Neuronal stem cell (in vitro differentiated cells): ENCODE measurements at regions not wholly inside any gene's neighbourhood (a gene's known extent, or its start where the extent isn't known, plus 50 kb on each side); places are given as distances from the start of the nearest gene placed in this dataset.

ENCODE experiments used
- DNase-seq: peaks from one replicate; pipeline ENCODE4 v3.0.0-alpha.2; 2013; ENCODE audit warnings: low spot score
- H2AFZ ChIP-seq: one replicate; pipeline ENCODE4 v1.6.1; 2013; ENCODE audit warnings: mild to moderate bottlenecking, low read length, inconsistent platforms
- H2AK5ac ChIP-seq: 2 replicates; pipeline ENCODE4 v1.6.1; 2013; ENCODE audit warnings: low read depth, mild to moderate bottlenecking, inconsistent platforms, low read length, moderate library complexity, mixed read lengths
- H2BK120ac ChIP-seq: 2 replicates; pipeline ENCODE4 v1.6.1; 2013; ENCODE audit warnings: low read depth, mild to moderate bottlenecking, inconsistent platforms, low read length, moderate library complexity, mixed read lengths
- H2BK12ac ChIP-seq: one replicate; pipeline ENCODE4 v1.6.1; 2013; ENCODE audit warnings: low read length, inconsistent platforms
- H2BK15ac ChIP-seq: 2 replicates; pipeline ENCODE4 v1.6.1; 2013; ENCODE audit warnings: mild to moderate bottlenecking, low read length, inconsistent platforms, mixed read lengths
- H2BK5ac ChIP-seq: one replicate; pipeline ENCODE4 v1.6.1; 2013; ENCODE audit warnings: inconsistent platforms, mild to moderate bottlenecking, low read length, moderate library complexity
- H3K14ac ChIP-seq: one replicate; pipeline ENCODE4 v1.6.1; 2013; ENCODE audit warnings: low read length, inconsistent platforms
- H3K18ac ChIP-seq: 2 replicates; pipeline ENCODE4 v1.6.1; 2013; ENCODE audit warnings: low read length, inconsistent platforms
- H3K23ac ChIP-seq: 2 replicates; pipeline ENCODE4 v1.6.1; 2013; ENCODE audit warnings: low read depth, mild to moderate bottlenecking, mixed read lengths, low read length, inconsistent platforms; ENCODE audit not compliant: poor library complexity
- H3K27ac ChIP-seq: replicated peaks from 3 replicates; pipeline ENCODE4 v1.5.1; 2013; ENCODE audit warnings: low read length, inconsistent platforms
- H3K27me3 ChIP-seq, 3 experiments: 2 replicates each; pipeline ENCODE4 v1.6.1; 2013; ENCODE audit warnings: low read length in 3 of 3, mild to moderate bottlenecking in 2 of 3, inconsistent platforms in 1 of 3, low read depth in 1 of 3, mixed read lengths in 1 of 3, moderate library complexity in 1 of 3; ENCODE audit not compliant: control insufficient read depth in 3 of 3, insufficient read depth in 3 of 3
- H3K36me3 ChIP-seq, 2 donors: replicated peaks in 1 of 2; 2 replicates each; pipeline ENCODE4 v1.6.1; 2013; ENCODE audit warnings: low read length in 2 of 2; ENCODE audit not compliant: control insufficient read depth in 2 of 2, insufficient read depth in 2 of 2
- H3K4ac ChIP-seq: 2 replicates; pipeline ENCODE4 v1.6.1; 2013; ENCODE audit warnings: inconsistent platforms, mild to moderate bottlenecking, low read length, moderate library complexity
- H3K4me1 ChIP-seq, 2 donors: 1 replicate in 1 of 2; 2 replicates in 1 of 2; pipeline ENCODE4 v1.6.1; 2013; ENCODE audit warnings: low read length in 2 of 2, low read depth in 1 of 2; ENCODE audit not compliant: control insufficient read depth in 2 of 2, insufficient read depth in 1 of 2
- H3K4me2 ChIP-seq: one replicate; pipeline ENCODE4 v1.6.1; 2013; ENCODE audit warnings: mild to moderate bottlenecking, low read length, inconsistent platforms; ENCODE audit not compliant: insufficient read depth, poor library complexity, severe bottlenecking
- H3K4me3 ChIP-seq, 2 donors: 2 replicates each; pipeline ENCODE4 v1.5.1; 2013; ENCODE audit warnings: low read length in 2 of 2, mild to moderate bottlenecking in 2 of 2, inconsistent platforms in 1 of 2, moderate library complexity in 1 of 2
- H3K79me1 ChIP-seq: one replicate; pipeline ENCODE4 v1.6.1; 2013; ENCODE audit warnings: low read depth, mild to moderate bottlenecking, inconsistent platforms, low read length, moderate library complexity
- H3K9ac ChIP-seq: one replicate; pipeline ENCODE4 v1.6.1; 2013; ENCODE audit warnings: mild to moderate bottlenecking, low read depth, low read length, inconsistent platforms; ENCODE audit not compliant: poor library complexity
- H3K9me3 ChIP-seq, 2 donors: replicated peaks in 1 of 2; 2 replicates each; pipeline versions ENCODE3 to v1.6.1; 2013; ENCODE audit warnings: low read length in 2 of 2, mild to moderate bottlenecking in 2 of 2, inconsistent platforms in 1 of 2, low read depth in 1 of 2, mixed read lengths in 1 of 2, moderate library complexity in 1 of 2; ENCODE audit not compliant: control insufficient read depth in 2 of 2, insufficient read depth in 1 of 2
- H4K8ac ChIP-seq: one replicate; pipeline ENCODE4 v1.6.1; 2013; ENCODE audit warnings: low read depth, mild to moderate bottlenecking, inconsistent platforms, low read length, moderate library complexity
- H4K91ac ChIP-seq: one replicate; pipeline ENCODE4 v1.6.1; 2013; ENCODE audit warnings: low read length, low read depth, mild to moderate bottlenecking, inconsistent platforms; ENCODE audit not compliant: poor library complexity
- WGBS, 2 donors: extraction: QIAGEN DNeasy Blood & Tissue Kit; methylation state at CpG; one replicate each; pipeline ENCODE4 v1.1.7; 2013; ENCODE audit warnings: missing lambda C conversion rate in 2 of 2, mixed read lengths in 1 of 2; ENCODE audit not compliant: insufficient read length in 2 of 2, insufficient replicate concordance in 1 of 2; ENCODE audit errors: extremely low coverage in 2 of 2; 5-methylcytosine and 5-hydroxymethylcytosine counted together

- H3K9ac ChIP-seq: no peak overlapping the region
- H3K23ac ChIP-seq: no peak overlapping the region
- DNase-seq: no peak
- no peak overlapping the region for H2BK120ac ChIP-seq
- H2BK15ac ChIP-seq: no peak overlapping the region
- no peak overlapping the region for H3K4me3 ChIP-seq
- H3K79me1 ChIP-seq: no peaks in the 10 kb centered on the region
- no peak overlapping the region for H2AFZ ChIP-seq
- no peak overlapping the region for H3K14ac ChIP-seq
- no peaks in the 10 kb centered on the region for H3K9me3 ChIP-seq
- H3K27me3 ChIP-seq: peaks cover 0 to 10% (median 6%) of the 10 kb centered on the region in 3 experiments
- no peak overlapping the region for H3K4me2 ChIP-seq
- H4K91ac ChIP-seq: no peak overlapping the region
- H3K18ac ChIP-seq: peak overlapping the region; percentile 70
- H3K27ac ChIP-seq: no peak overlapping the region
- H4K8ac ChIP-seq: no peak overlapping the region
- H2BK5ac ChIP-seq: peak overlapping the region; percentile 16
- H3K4me1 ChIP-seq: peaks cover 8% of the 10 kb centered on the region in 2 donors
- H3K4ac ChIP-seq: no peak overlapping the region
- H2BK12ac ChIP-seq: no peak overlapping the region
- peak overlapping the region; percentile 20 for H2AK5ac ChIP-seq
- WGBS, 2 donors: no CpG with 5 or more reads among the region's 6 CpGs
- H3K36me3 ChIP-seq: no peaks in the 10 kb centered on the region
Measured at GRCh38 chr9:129386812-129387177, 208.7 kb upstream of the IER5L start.

GRCh38 chr9:129385211-129385934 lies 207.3 kb upstream of the IER5L start:
- H3K23ac ChIP-seq: no peak overlapping the region
- WGBS, 2 donors: no CpG with 5 or more reads among the region's 11 CpGs

GRCh38 chr9:129384491-129385210 lies 206.6 kb upstream of the IER5L start:
- H4K91ac ChIP-seq: no peak overlapping the region
- H2BK15ac ChIP-seq: no peak overlapping the region
- H2BK5ac ChIP-seq: no peak overlapping the region
- no peak overlapping the region for H3K9ac ChIP-seq
- H3K9me3 ChIP-seq: no peaks in the 10 kb centered on the region
- no peak overlapping the region for H2BK12ac ChIP-seq
- no peak for DNase-seq
- H3K79me1 ChIP-seq: no peaks in the 10 kb centered on the region
- H3K4me2 ChIP-seq: no peak overlapping the region
- no CpG with 5 or more reads among the region's 11 CpGs for WGBS, 2 donors
- H2AK5ac ChIP-seq: peak overlapping the region; percentile 12
- H3K4me1 ChIP-seq: peaks cover 0 to 11% of the 10 kb centered on the region in 2 donors
- H3K36me3 ChIP-seq: no peaks in the 10 kb centered on the region
- H4K8ac ChIP-seq: peak overlapping the region; percentile 53
- H2AFZ ChIP-seq: no peak overlapping the region
- no peak overlapping the region for H2BK120ac ChIP-seq
- no peak overlapping the region for H3K4me3 ChIP-seq
- H3K4ac ChIP-seq: no peak overlapping the region
- peak overlapping the region; percentile 21 for H3K18ac ChIP-seq
- H3K27ac ChIP-seq: no peak overlapping the region
- no peak overlapping the region for H3K23ac ChIP-seq
- H3K27me3 ChIP-seq: peaks cover 0 to 10% (median 7%) of the 10 kb centered on the region in 3 experiments
- H3K14ac ChIP-seq: no peak overlapping the region

More at GRCh38 chr9:129385211-129385934, 207.3 kb upstream of the IER5L start:
- H3K4me2 ChIP-seq: no peak overlapping the region
- no peak overlapping the region for H2AFZ ChIP-seq
- no peak overlapping the region for H3K14ac ChIP-seq
- H3K79me1 ChIP-seq: no peaks in the 10 kb centered on the region
- H3K4me3 ChIP-seq: no peak overlapping the region
- no peak for DNase-seq
- no peak overlapping the region for H2BK120ac ChIP-seq
- H2BK15ac ChIP-seq: no peak overlapping the region
- no peak overlapping the region for H4K91ac ChIP-seq
- H3K36me3 ChIP-seq: no peaks in the 10 kb centered on the region
- no peak overlapping the region for H2BK12ac ChIP-seq
- no peak overlapping the region for H3K9ac ChIP-seq
- peaks cover 0 to 10% (median 6%) of the 10 kb centered on the region in 3 experiments for H3K27me3 ChIP-seq
- no peaks in the 10 kb centered on the region for H3K9me3 ChIP-seq
- peak overlapping the region; percentile 12 for H2AK5ac ChIP-seq
- H3K4ac ChIP-seq: no peak overlapping the region
- no peak overlapping the region for H2BK5ac ChIP-seq
- H3K27ac ChIP-seq: no peak overlapping the region
- peak overlapping the region; percentile 6 for H3K18ac ChIP-seq
- no peak overlapping the region for H4K8ac ChIP-seq
- peaks cover 0 to 11% of the 10 kb centered on the region in 2 donors for H3K4me1 ChIP-seq
